HEK293T (cell line): ENCODE measurements at regions not wholly inside any gene's neighbourhood (a gene's known extent, or its start where the extent isn't known, plus 50 kb on each side); places are given as distances from the start of the nearest gene placed in this dataset.

Experiments
- CTCF ChIA-PET: fragments of 350-600 bp; formaldehyde crosslinking; extraction: SDS; loops from one replicate; lab custom pipeline; 2021; ENCODE audit warnings: antibody characterized with exemption, inconsistent platforms; lab: Yijun Ruan, JAX
- POLR2A ChIA-PET: fragments of 350-600 bp; formaldehyde crosslinking; extraction: SDS; loops from one replicate; lab custom pipeline; 2020; ENCODE audit warnings: antibody characterized with exemption, inconsistent platforms; lab: Yijun Ruan, JAX
- DNase-seq: peaks from one replicate; pipeline ENCODE4 v3.0.0; 2012; ENCODE audit warnings: mixed read lengths; ENCODE audit errors: extremely low spot score
- ARNT ChIP-seq: fragments of 450-650 bp; IDR thresholded peaks from 2 replicates; pipeline ENCODE4 v1.6.1; 2017; ENCODE audit warnings: mild to moderate bottlenecking
- BHLHE40 ChIP-seq: fragments of 450-650 bp; IDR thresholded peaks from 2 replicates; pipeline ENCODE4 v1.6.1; 2016; ENCODE audit warnings: mild to moderate bottlenecking, moderate library complexity, borderline replicate concordance
- CTBP1 ChIP-seq: fragments of 450-650 bp; IDR thresholded peaks from 2 replicates; pipeline ENCODE4 v1.6.1; 2016; ENCODE audit warnings: borderline replicate concordance
- ELF4 ChIP-seq: fragments of 450-650 bp; IDR thresholded peaks from 2 replicates; pipeline ENCODE4 v1.6.1; 2017; ENCODE audit warnings: antibody characterized with exemption
- FOXA1 ChIP-seq: fragments of 450-650 bp; IDR thresholded peaks from 2 replicates; pipeline ENCODE4 v1.6.1; 2016; ENCODE audit warnings: mild to moderate bottlenecking
- FOXK2 ChIP-seq: fragments of 450-650 bp; IDR thresholded peaks from 2 replicates; pipeline ENCODE4 v1.6.1; 2016; ENCODE audit warnings: mild to moderate bottlenecking
- FOXM1 ChIP-seq: fragments of 450-650 bp; IDR thresholded peaks from 2 replicates; pipeline ENCODE4 v1.6.1; 2017; ENCODE audit warnings: mild to moderate bottlenecking, borderline replicate concordance
- HDGF ChIP-seq: fragments of 450-650 bp; IDR thresholded peaks from 2 replicates; pipeline ENCODE4 v1.6.1; 2017; ENCODE audit warnings: antibody characterized with exemption, borderline replicate concordance
- L3MBTL2 ChIP-seq: fragments of 450-650 bp; conservative IDR thresholded peaks from 2 replicates; pipeline ENCODE4 v1.6.1; 2016; ENCODE audit warnings: mild to moderate bottlenecking
- LEF1 ChIP-seq: fragments of 450-650 bp; IDR thresholded peaks from 2 replicates; pipeline ENCODE4 v1.6.1; 2017; ENCODE audit warnings: mild to moderate bottlenecking, borderline replicate concordance
- NFRKB ChIP-seq: fragments of 450-650 bp; IDR thresholded peaks from 2 replicates; pipeline ENCODE4 v1.6.1; 2016; ENCODE audit warnings: mild to moderate bottlenecking, moderate library complexity
- PKNOX1 ChIP-seq: fragments of 450-650 bp; IDR thresholded peaks from 2 replicates; pipeline ENCODE4 v1.6.1; 2016
- SP1 ChIP-seq: fragments of 450-650 bp; IDR thresholded peaks from 2 replicates; pipeline ENCODE4 v1.6.1; 2017
- SUZ12 ChIP-seq: fragments of 450-650 bp; IDR thresholded peaks from 2 replicates; pipeline ENCODE4 v1.6.1; 2016; ENCODE audit warnings: mild to moderate bottlenecking
- TARDBP ChIP-seq: fragments of 450-650 bp; IDR thresholded peaks from 2 replicates; pipeline ENCODE4 v1.6.1; 2016
- ZNF384 ChIP-seq: fragments of 450-650 bp; IDR thresholded peaks from 2 replicates; pipeline ENCODE4 v1.6.1; 2016

GRCh38 chr9:25917731-25918362 lies 239.6 kb upstream of the TUSC1 start:
- no peak for DNase-seq
- TF ChIP-seq CTBP1 (no peak), SUZ12 (no peak), ZNF384 (no peak), L3MBTL2 (no peak), TARDBP (no peak), ARNT (no peak), BHLHE40 (no peak)
- POLR2A ChIA-PET, result no interaction called here
- CTCF ChIA-PET, result no interaction called here

- ChIA-PET POLR2A (no interaction called here), CTCF (no interaction called here)
- no peak for TF ChIP-seq NFRKB
- TF ChIP-seq HDGF, result no peak
- TF ChIP-seq CTBP1, result no peak
- no peak for TF ChIP-seq ZNF384
- no peak for TF ChIP-seq BHLHE40
- DNase-seq, result no peak
Measured at GRCh38 chr9:25913806-25914205, 235.6 kb upstream of the TUSC1 start.

GRCh38 chr9:25904701-25905100 lies 226.5 kb upstream of the TUSC1 start:
- no peak for TF ChIP-seq TARDBP
- TF ChIP-seq BHLHE40, result no peak
- TF ChIP-seq FOXK2, result no peak
- TF ChIP-seq FOXA1, result no peak
- no peak for TF ChIP-seq HDGF
- no peak for TF ChIP-seq L3MBTL2
- no peak for TF ChIP-seq ZNF384
- TF ChIP-seq SUZ12, result no peak
- no peak for TF ChIP-seq ARNT
- POLR2A ChIA-PET, result no interaction called here
- CTCF ChIA-PET, result no interaction called here
- DNase-seq, result no peak

- no peak for DNase-seq
- CTCF ChIA-PET, result no interaction called here
- TF ChIP-seq SUZ12, result no peak
- TF ChIP-seq FOXM1, result no peak
- no peak for TF ChIP-seq L3MBTL2
- TF ChIP-seq ZNF384, result no peak
- TF ChIP-seq ARNT, result no peak
- TF ChIP-seq FOXK2, result no peak
- no peak for TF ChIP-seq ELF4
- no peak for TF ChIP-seq BHLHE40
- TF ChIP-seq PKNOX1, result no peak
- no peak for TF ChIP-seq FOXA1
- POLR2A ChIA-PET, result no interaction called here
Measured at GRCh38 chr9:25891527-25891926, 213.3 kb upstream of the TUSC1 start.

- POLR2A ChIA-PET, result no interaction called here
Measured at GRCh38 chr9:25889661-25890060, 211.4 kb upstream of the TUSC1 start.

GRCh38 chr9:25876248-25876647 lies 198.0 kb upstream of the TUSC1 start:
- CTCF ChIA-PET, result no interaction called here
- no peak for DNase-seq
- POLR2A ChIA-PET, result no interaction called here
- TF ChIP-seq FOXK2 (no peak), FOXM1 (no peak), L3MBTL2 (no peak), PKNOX1 (no peak), ZNF384 (no peak), FOXA1 (no peak), SUZ12 (no peak), NFRKB (no peak), BHLHE40 (no peak), LEF1 (no peak), HDGF (no peak), TARDBP (no peak), ELF4 (no peak), ARNT (no peak), SP1 (no peak), CTBP1 (no peak)

More at GRCh38 chr9:25889661-25890060, 211.4 kb upstream of the TUSC1 start:
- CTCF ChIA-PET, result no interaction called here
- TF ChIP-seq CTBP1 (no peak), FOXM1 (no peak), SP1 (no peak), FOXA1 (no peak), L3MBTL2 (no peak), ZNF384 (no peak), TARDBP (no peak), ELF4 (no peak), HDGF (no peak), FOXK2 (no peak), NFRKB (no peak), LEF1 (no peak), PKNOX1 (no peak), SUZ12 (no peak), BHLHE40 (no peak), ARNT (no peak)
- no peak for DNase-seq

GRCh38 chr9:25864509-25864908 lies 186.3 kb upstream of the TUSC1 start:
- CTCF ChIA-PET, result no interaction called here
- TF ChIP-seq FOXK2 (no peak), L3MBTL2 (no peak), NFRKB (no peak), FOXA1 (no peak), SUZ12 (no peak), BHLHE40 (no peak), LEF1 (no peak), PKNOX1 (no peak), SP1 (no peak), ELF4 (no peak), ZNF384 (no peak), TARDBP (no peak), HDGF (no peak), CTBP1 (no peak), FOXM1 (no peak), ARNT (no peak)
- no peak for DNase-seq
- POLR2A ChIA-PET, result no interaction called here
